Activated CD4-positive, CD25-positive, alpha-beta regulatory T cell treated with anti-CD3 and anti-CD28 coated beads, Interleukin-2, amount 50 U/mL, for 24 hours (primary cell): ENCODE measurements at regions not wholly inside any gene's neighbourhood (a gene's known extent, or its start where the extent isn't known, plus 50 kb on each side); places are given as distances from the start of the nearest gene placed in this dataset.

Source experiments
- ATAC-seq, 2 donors: fragments of 150-1000 bp; cut with Tn5 transposase; one replicate each; pipeline ENCODE4 v1.10.0; 2021; ENCODE audit warnings: mild to moderate bottlenecking in 1 of 2, moderate library complexity in 1 of 2

DNA sequence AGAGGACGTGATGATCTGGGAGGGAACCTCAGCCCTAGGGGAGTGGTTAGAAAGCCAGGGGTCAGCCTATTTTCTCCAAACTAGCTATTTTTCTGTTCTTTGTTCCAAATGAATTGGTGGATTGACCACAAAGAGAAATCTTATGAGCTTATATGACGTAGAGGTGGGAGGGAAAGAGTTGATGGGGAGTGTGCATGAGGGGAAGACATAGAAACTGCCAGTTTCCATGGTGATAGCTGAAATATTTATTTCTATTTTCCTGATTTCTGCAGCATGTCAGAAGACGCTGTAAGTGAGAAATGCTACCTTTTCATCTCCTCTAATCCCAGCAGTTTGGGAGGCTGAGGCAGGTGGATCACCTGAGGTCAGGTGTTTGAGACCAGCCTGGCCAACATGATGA is 51.4 kb upstream of the CISTR start:
- ATAC-seq: no peak

DNA sequence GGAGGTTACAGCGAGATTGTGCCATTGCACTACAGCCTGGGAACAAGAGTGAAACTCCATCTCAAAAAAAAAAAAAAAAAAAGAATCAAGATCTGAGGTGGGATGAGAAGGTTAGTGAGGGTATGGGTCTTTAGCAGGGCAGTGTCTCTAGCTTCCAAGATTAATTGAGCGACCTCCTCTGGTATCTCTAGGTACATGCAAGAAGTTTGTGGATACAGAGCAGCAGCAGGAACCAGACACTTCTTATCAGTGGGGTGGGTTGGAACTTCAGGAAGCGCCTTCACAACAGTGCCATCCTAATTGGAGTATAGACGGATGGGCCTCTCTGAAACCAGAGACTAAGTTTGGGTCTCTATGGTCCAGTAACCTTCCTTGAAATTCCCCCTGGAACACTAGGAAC is 51.9 kb upstream of the CISTR start:
- no peak for ATAC-seq

DNA sequence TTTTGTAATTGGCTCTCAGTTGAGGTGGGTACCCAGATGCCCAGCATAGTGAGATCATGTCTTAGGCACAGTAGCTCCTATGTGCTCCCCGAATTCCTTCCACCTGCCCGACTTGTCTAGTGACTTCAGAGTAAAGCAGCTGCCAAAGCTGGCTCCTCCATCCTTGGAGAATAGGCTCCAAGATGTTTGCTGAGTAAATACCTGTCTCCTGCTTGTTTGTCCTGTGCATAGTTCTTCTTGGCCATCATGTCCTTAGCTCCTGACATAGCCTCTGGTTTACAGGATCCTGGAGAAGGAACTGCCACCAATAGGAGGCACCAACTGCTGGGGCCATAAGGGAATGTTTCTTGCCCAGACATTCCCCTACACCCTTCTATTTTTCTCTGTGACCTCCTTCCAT is 52.6 kb upstream of the CISTR start:
- ATAC-seq: no peak

- ATAC-seq: no peak
These were observed 53.3 kb upstream of the CISTR start for GRCh38 chr12:53805067-53805466.

DNA sequence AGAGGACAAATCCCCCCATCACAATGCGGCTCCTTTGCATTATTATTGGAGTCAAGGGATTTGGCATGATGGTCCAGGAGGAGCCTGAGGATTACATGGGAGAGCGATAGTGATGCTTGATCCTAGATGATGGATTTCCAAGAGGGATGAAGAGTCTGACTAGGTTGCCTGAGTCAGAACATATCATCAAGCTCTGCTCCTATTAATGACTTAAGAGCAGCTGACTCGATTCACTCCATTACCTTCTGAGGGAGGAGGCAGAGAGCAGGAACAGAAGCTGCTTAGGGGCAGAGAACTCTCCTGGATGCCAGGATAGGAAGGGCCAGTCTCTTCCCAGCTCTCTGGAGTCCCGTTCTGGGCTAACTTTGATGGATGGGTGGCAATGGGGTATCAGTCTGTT is 54.0 kb upstream of the CISTR start:
- ATAC-seq: no peak

GRCh38 chr12:53806721-53807120 is 54.9 kb upstream of the CISTR start:
- no peak for ATAC-seq

- no peak for ATAC-seq
These were observed 55.6 kb upstream of the CISTR start for GRCh38 chr12:53807322-53807860.

- ATAC-seq: no peak
These were observed 56.4 kb upstream of the CISTR start for GRCh38 chr12:53808023-53808705.

DNA sequence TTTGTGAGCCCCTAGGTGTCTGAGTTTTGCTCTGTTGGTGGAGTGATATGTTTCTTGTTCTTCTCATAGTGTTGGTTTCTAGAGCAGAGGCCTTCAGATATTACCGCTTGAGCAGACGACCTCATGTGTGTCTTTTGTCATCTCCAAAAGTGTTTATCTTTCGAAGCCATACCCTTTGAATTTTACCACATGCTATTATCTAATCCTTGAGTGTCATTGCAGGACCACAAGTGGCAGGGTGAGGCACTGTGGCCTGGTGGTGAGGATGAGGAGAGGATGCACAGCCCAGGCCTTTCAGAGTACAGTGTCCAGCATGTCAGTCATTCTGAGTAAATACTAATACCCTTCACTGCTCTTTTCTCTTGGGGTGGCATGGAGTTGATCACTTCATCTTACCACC is 57.2 kb upstream of the CISTR start:
- no peak for ATAC-seq

GRCh38 chr12:53810950-53811349 is 59.2 kb upstream of the CISTR start:
- ATAC-seq: no peak

- ATAC-seq: no peak
These were observed 59.8 kb upstream of the CISTR start for GRCh38 chr12:53811606-53812005.

- ATAC-seq: no peak
These were observed 64.7 kb upstream of the CISTR start for GRCh38 chr12:53816360-53817020.

GRCh38 chr12:53817021-53817389 is 65.2 kb upstream of the CISTR start:
- ATAC-seq: no peak

- ATAC-seq: no peak
These were observed 68.9 kb upstream of the CISTR start for GRCh38 chr12:53820514-53821306.

DNA sequence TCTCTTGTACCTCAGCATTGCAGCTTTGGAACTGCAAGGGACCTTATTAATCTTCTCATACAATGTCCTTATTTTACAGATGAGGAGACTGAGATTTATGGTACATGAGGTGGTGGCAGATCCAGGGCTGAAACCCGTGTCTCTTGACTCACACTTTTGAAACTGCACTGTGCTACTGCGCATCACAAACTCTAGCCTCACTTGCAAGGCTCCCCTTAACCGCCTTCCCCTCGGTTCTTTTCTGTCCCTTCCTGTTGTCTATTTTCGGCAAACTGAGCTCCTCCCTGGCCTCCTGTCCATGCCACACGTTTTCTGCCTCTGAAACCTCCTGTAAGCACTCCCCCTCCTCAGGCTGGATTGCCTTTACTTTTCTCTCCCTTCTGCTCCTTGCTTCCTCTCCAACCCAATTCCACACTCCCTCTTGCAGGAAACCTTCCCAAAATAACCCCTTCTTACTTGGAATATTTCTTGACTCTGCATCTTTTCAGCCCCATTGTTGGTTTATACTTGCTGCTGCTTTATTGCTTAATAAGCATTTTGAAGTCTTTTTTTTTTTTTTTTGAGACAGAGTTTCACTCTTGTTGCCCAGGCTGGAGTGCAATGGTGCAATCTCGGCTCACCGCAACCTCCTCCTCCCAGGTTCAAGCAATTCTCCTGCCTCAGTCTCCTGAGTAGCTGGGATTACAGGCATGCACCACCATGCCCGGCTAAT is 72.4 kb upstream of the CISTR start:
- ATAC-seq: no peak

GRCh38 chr12:53825246-53826081 is 73.7 kb upstream of the CISTR start:
- ATAC-seq: no peak

DNA sequence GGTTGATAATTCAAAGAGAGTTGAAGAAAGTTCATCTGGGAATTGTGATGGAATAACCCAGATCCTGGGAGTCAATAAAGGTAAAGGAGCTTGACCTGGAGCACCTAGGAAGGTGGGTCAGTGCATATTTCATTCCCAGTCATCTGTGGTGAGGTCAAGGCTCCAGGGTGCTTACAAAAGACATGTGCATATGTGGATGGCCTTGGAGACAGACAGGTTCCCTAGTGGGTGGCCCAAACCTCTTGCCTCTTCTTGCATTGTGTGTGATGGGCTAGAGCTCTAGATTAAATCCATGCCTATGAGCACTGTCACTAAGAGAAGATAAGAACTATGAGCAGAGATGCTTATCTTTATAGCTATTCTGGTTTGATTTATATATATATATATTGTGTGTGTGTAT is 75.5 kb upstream of the CISTR start:
- no peak for ATAC-seq

DNA sequence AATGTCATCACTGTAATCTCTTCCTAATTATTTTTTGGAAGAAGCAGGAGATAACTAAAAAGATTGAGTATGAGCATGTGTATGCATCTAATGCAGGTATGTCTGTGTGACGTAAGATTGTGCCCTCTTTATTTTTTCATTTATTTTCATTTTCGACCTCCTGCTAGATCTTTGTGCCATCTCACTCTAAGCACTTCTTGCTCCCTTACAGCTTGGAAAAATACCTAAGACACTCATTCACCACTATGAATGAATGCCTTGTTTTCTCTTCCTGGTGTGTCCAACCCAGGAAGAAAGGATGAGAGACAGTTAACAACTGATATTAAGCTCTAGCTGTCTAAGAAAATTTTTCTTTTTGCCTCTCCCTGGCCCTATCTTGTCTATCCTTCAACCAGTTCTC is 76.8 kb upstream of the CISTR start:
- ATAC-seq: no peak

GRCh38 chr12:53829130-53829819 is 77.5 kb upstream of the CISTR start:
- ATAC-seq: no peak

DNA sequence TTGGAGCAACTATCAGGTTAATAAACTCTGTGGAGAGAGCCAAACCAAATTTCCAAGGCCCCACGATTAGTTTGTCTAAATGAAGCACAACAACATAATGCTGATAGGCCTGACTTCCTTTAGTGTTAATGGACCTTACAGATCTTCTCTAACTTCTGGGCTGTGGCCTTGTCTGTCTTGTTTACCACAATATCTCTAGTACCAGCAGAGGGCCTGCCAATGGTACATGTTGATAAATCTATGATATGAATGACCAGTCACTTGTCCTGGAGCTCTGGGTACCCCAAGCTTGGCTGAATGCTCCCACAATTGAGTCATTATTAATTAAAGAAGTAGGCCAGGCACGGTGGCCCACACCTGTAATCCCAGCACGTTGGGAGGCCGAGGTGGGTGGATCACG is 78.9 kb upstream of the CISTR start:
- no peak for ATAC-seq

GRCh38 chr12:53836119-53836655 is 84.4 kb upstream of the CISTR start:
- ATAC-seq: no peak
